A673 (cell line): ENCODE measurements at regions not wholly inside any gene's neighbourhood (a gene's known extent, or its start where the extent isn't known, plus 50 kb on each side); places are given as distances from the start of the nearest gene placed in this dataset.

Source experiments
- CTCF ChIP-seq: fragments of 300-800, 200-600 bp; sonication (generic); conservative IDR thresholded peaks from 2 replicates; pipeline ENCODE4 v1.5.1; 2017; ENCODE audit warnings: low read depth, mild to moderate bottlenecking, antibody characterized with exemption, low read length, moderate library complexity, mixed read lengths
- EZH2 ChIP-seq: fragments of 200-600 bp; sonication (generic); IDR thresholded peaks from 2 replicates; pipeline ENCODE4 v1.6.1; 2017; ENCODE audit warnings: borderline replicate concordance, low read depth, mild to moderate bottlenecking, mixed read lengths, antibody characterized with exemption, low read length; ENCODE audit not compliant: poor library complexity, severe bottlenecking

GRCh38 chr3:65233561-65233960, 545.8 kb upstream of the ADAMTS9 start:
- TF ChIP-seq CTCF (no peak), EZH2 (no peak)
